ELF-1 (cell line): ENCODE measurements at regions not wholly inside any gene's neighbourhood (a gene's known extent, or its start where the extent isn't known, plus 50 kb on each side); places are given as distances from the start of the nearest gene placed in this dataset.

Source experiments
- DNase-seq: peaks from one replicate; pipeline ENCODE4 v3.0.0-alpha.2; 2016; ENCODE audit warnings: low read depth, low spot score

GRCh38 chr6:54440549-54440948 is 132.3 kb downstream of the TINAG start:
- no peak for DNase-seq

GRCh38 chr6:54441020-54441419 is 132.8 kb downstream of the TINAG start:
- DNase-seq, result no peak

GRCh38 chr6:54441687-54442248 is 133.5 kb downstream of the TINAG start:
- DNase-seq, result no peak

GRCh38 chr6:54445207-54445606 is 137.0 kb downstream of the TINAG start:
- DNase-seq, result no peak

- DNase-seq, result no peak
Observed at GRCh38 chr6:54448617-54449016, 140.4 kb downstream of the TINAG start.

- no peak for DNase-seq
Observed at GRCh38 chr6:54451516-54451915, 143.3 kb downstream of the TINAG start.

GRCh38 chr6:54463354-54464024 is 155.2 kb downstream of the TINAG start:
- DNase-seq, result no peak

- no peak for DNase-seq
Observed at GRCh38 chr6:54465649-54466300, 157.5 kb downstream of the TINAG start.

- no peak for DNase-seq
Observed at GRCh38 chr6:54467384-54467783, 159.1 kb downstream of the TINAG start.

- DNase-seq, result peak; percentile 32
Observed at GRCh38 chr6:54473328-54473727, 165.1 kb downstream of the TINAG start.

GRCh38 chr6:54474898-54475297 is 166.7 kb downstream of the TINAG start:
- no peak for DNase-seq

GRCh38 chr6:54481091-54481490 is 172.8 kb downstream of the TINAG start:
- DNase-seq, result no peak

- DNase-seq, result no peak
Observed at GRCh38 chr6:54491431-54491830, 183.2 kb downstream of the TINAG start.

- DNase-seq, result no peak
Observed at GRCh38 chr6:54493138-54493537, 184.9 kb downstream of the TINAG start.

- DNase-seq, result no peak
Observed at GRCh38 chr6:54503144-54503543, 194.9 kb downstream of the TINAG start.

GRCh38 chr6:54515013-54515412 is 206.8 kb downstream of the TINAG start:
- no peak for DNase-seq

- no peak for DNase-seq
Observed at GRCh38 chr6:54515713-54516112, 207.5 kb downstream of the TINAG start.

GRCh38 chr6:54516321-54516720 is 208.1 kb downstream of the TINAG start:
- no peak for DNase-seq

GRCh38 chr6:54519161-54519560 is 210.9 kb downstream of the TINAG start:
- no peak for DNase-seq

GRCh38 chr6:54525731-54526130 is 217.5 kb downstream of the TINAG start:
- no peak for DNase-seq

- DNase-seq, result no peak
Observed at GRCh38 chr6:54533567-54533966, 225.3 kb downstream of the TINAG start.

- no peak for DNase-seq
Observed at GRCh38 chr6:54535568-54535967, 227.3 kb downstream of the TINAG start.

GRCh38 chr6:54541541-54541940 is 233.3 kb downstream of the TINAG start:
- DNase-seq, result no peak
